ENCODE measurements at regions not wholly inside any gene's neighbourhood (a gene's known extent, or its start where the extent isn't known, plus 50 kb on each side); places are given as distances from the start of the nearest gene placed in this dataset.
A peak's percentile ranks its signal among the peaks of the same experiment; 100 is the strongest.
"Not testable (repeated sequence)": the region's sequence is repeated elsewhere in the genome, so short reads cannot be mapped to it uniquely, and the experiment has no call there.

GRCh38 chr5:96483878-96484277 lies 50.8 kb upstream of the PCSK1 start:
- peak; percentile 68 for DNase-seq (ENCODE audit: low read depth)

- DNase-seq (ENCODE audit: low read depth), result no peak
Measured at GRCh38 chr5:96487859-96488258, 54.8 kb upstream of the PCSK1 start.

- DNase-seq (ENCODE audit: low read depth), result no peak
Measured at GRCh38 chr5:96489532-96489931, 56.5 kb upstream of the PCSK1 start.

GRCh38 chr5:96492459-96493047 lies 59.5 kb upstream of the PCSK1 start:
- DNase-seq (ENCODE audit: low read depth), result no peak

- DNase-seq (ENCODE audit: low read depth), result no peak
Measured at GRCh38 chr5:96493219-96493790, 60.3 kb upstream of the PCSK1 start.

- not testable (repeated sequence) for DNase-seq (ENCODE audit: low read depth)
Measured at GRCh38 chr5:96495412-96495811, 62.4 kb upstream of the PCSK1 start.

GRCh38 chr5:96497027-96497426 lies 64.0 kb upstream of the PCSK1 start:
- not testable (repeated sequence) for DNase-seq (ENCODE audit: low read depth)

GRCh38 chr5:96499753-96500345 lies 66.8 kb upstream of the PCSK1 start:
- no peak for DNase-seq (ENCODE audit: low read depth)

GRCh38 chr5:96501991-96502646 lies 69.1 kb upstream of the PCSK1 start:
- DNase-seq (ENCODE audit: low read depth), result no peak

- DNase-seq (ENCODE audit: low read depth), result no peak
Measured at GRCh38 chr5:96503501-96504236, 70.6 kb upstream of the PCSK1 start.

GRCh38 chr5:96506376-96506775 lies 73.3 kb upstream of the PCSK1 start:
- DNase-seq (ENCODE audit: low read depth), result peak; percentile 51

GRCh38 chr5:96506866-96507527 lies 73.9 kb upstream of the PCSK1 start:
- DNase-seq (ENCODE audit: low read depth), result no peak

- DNase-seq (ENCODE audit: low read depth), result peak; percentile 56
Measured at GRCh38 chr5:96509316-96509715, 76.3 kb upstream of the PCSK1 start.

- DNase-seq (ENCODE audit: low read depth), result peak; percentile 98
Measured at GRCh38 chr5:96509721-96510350, 76.8 kb upstream of the PCSK1 start.

- DNase-seq (ENCODE audit: low read depth), result peak; percentile 66
Measured at GRCh38 chr5:96516631-96517071, 83.6 kb upstream of the PCSK1 start.

- DNase-seq (ENCODE audit: low read depth), result peak; percentile 82
Measured at GRCh38 chr5:96517295-96517694, 84.2 kb upstream of the PCSK1 start.

GRCh38 chr5:96520345-96520744 lies 87.3 kb upstream of the PCSK1 start:
- DNase-seq (ENCODE audit: low read depth), result no peak

- DNase-seq (ENCODE audit: low read depth), result peak; percentile 73
Measured at GRCh38 chr5:96522635-96523355, 89.7 kb upstream of the PCSK1 start.

GRCh38 chr5:96527768-96528661 lies 95.0 kb upstream of the PCSK1 start:
- DNase-seq (ENCODE audit: low read depth), result no peak

Measured in amniotic epithelial cell (primary cell).